ENCODE measurements at regions not wholly inside any gene's neighbourhood (a gene's known extent, or its start where the extent isn't known, plus 50 kb on each side); places are given as distances from the start of the nearest gene placed in this dataset.
"Not testable (repeated sequence)": the region's sequence is repeated elsewhere in the genome, so short reads cannot be mapped to it uniquely, and the experiment has no call there.

- TF ChIP-seq GABPA (IDR thresholded peaks at IDR 0.05; ENCODE audit: low read depth) = no peak
- TF ChIP-seq REST (IDR thresholded peaks at IDR 0.05; ENCODE audit: insufficient replicate concordance, low read depth) = no peak
- TF ChIP-seq POLR2AphosphoS5 (IDR thresholded peaks at IDR 0.05; ENCODE audit: low read depth) = no peak
- no peak for TF ChIP-seq CTCF (IDR thresholded peaks at IDR 0.05; ENCODE audit: insufficient read depth, low read length)
- no peak for TF ChIP-seq SPI1 (IDR thresholded peaks at IDR 0.05; ENCODE audit: borderline replicate concordance, low read depth)
- Histone ChIP-seq H3K27me3 (ENCODE audit: insufficient read depth, poor library complexity, severe bottlenecking) (peaks cover 2% of the 10 kb centered on the region), H3K4me3 (replicated peaks; ENCODE audit: insufficient read depth, low read length) (no peak overlapping the region), H3K27ac (replicated peaks) (no peak overlapping the region)
- no peak for DNase-seq (ENCODE audit: low read depth in 1 of 2, low spot score in 1 of 2)
Measured at GRCh38 chr15:98289747-98290146, 329.2 kb downstream of the ARRDC4 start.

- TF ChIP-seq GABPA (IDR thresholded peaks at IDR 0.05; ENCODE audit: low read depth) (no peak), POLR2AphosphoS5 (IDR thresholded peaks at IDR 0.05; ENCODE audit: low read depth) (no peak), CTCF (IDR thresholded peaks at IDR 0.05; ENCODE audit: insufficient read depth, low read length) (peak; percentile 62)
- Histone ChIP-seq H3K27me3 (ENCODE audit: insufficient read depth, poor library complexity, severe bottlenecking) (peaks cover 4% of the 10 kb centered on the region), H3K4me3 (replicated peaks; ENCODE audit: insufficient read depth, low read length) (no peak overlapping the region), H3K27ac (replicated peaks) (no peak overlapping the region)
- peak; percentile 21 to 35 for DNase-seq (ENCODE audit: low read depth in 1 of 2, low spot score in 1 of 2)
Measured at GRCh38 chr15:98292442-98293240, 332.1 kb downstream of the ARRDC4 start.

- Histone ChIP-seq H3K27me3 (ENCODE audit: insufficient read depth, poor library complexity, severe bottlenecking) (peaks cover 4% of the 10 kb centered on the region), H3K27ac (replicated peaks) (no peak overlapping the region), H3K4me3 (replicated peaks; ENCODE audit: insufficient read depth, low read length) (no peak overlapping the region)
- DNase-seq (ENCODE audit: low read depth in 1 of 2, low spot score in 1 of 2) = no peak
- TF ChIP-seq SPI1 (IDR thresholded peaks at IDR 0.05; ENCODE audit: borderline replicate concordance, low read depth) = no peak
- no peak for TF ChIP-seq CTCF (IDR thresholded peaks at IDR 0.05; ENCODE audit: insufficient read depth, low read length)
- no peak for TF ChIP-seq GABPA (IDR thresholded peaks at IDR 0.05; ENCODE audit: low read depth)
- TF ChIP-seq REST (IDR thresholded peaks at IDR 0.05; ENCODE audit: insufficient replicate concordance, low read depth) = no peak
Measured at GRCh38 chr15:98294126-98294525, 333.6 kb downstream of the ARRDC4 start.

- H3K27me3 ChIP-seq (ENCODE audit: insufficient read depth, poor library complexity, severe bottlenecking); H3K4me3 ChIP-seq (replicated peaks; ENCODE audit: insufficient read depth, low read length); H3K27ac ChIP-seq (replicated peaks): not testable (repeated sequence)
- DNase-seq (ENCODE audit: low read depth in 1 of 2, low spot score in 1 of 2) = peak; percentile 3 to 26
Measured at GRCh38 chr15:98295101-98295759, 334.7 kb downstream of the ARRDC4 start.
